WTC11 (cell line): ENCODE measurements at regions not wholly inside any gene's neighbourhood (a gene's known extent, or its start where the extent isn't known, plus 50 kb on each side); places are given as distances from the start of the nearest gene placed in this dataset.

ENCODE experiments used
- ATAC-seq: fragments of 200-7000 bp; cut with Tn5 transposase; 2 replicates; pipeline ENCODE4 v1.10.0; 2021; ENCODE audit warnings: mild to moderate bottlenecking, moderate library complexity
- CTCF ChIA-PET: fragments of 300-600 bp; sonication (Branson Sonifier 250); formaldehyde crosslinking; loops from one replicate; lab custom pipeline; 2021; ENCODE audit warnings: antibody characterized with exemption; lab: Charles Lee
- POLR2A ChIA-PET: fragments of 350-600 bp; sonication (Branson Sonifier 250); formaldehyde crosslinking; loops from one replicate; lab custom pipeline; 2021; ENCODE audit warnings: antibody characterized with exemption; lab: Charles Lee
- DNase-seq: peaks from one replicate; pipeline ENCODE4 v3.0.0; 2021; ENCODE audit warnings: low spot score
- H3K27ac Mint-ChIP-seq: 2 replicates; pipeline ENCODE4 v1.8.0; 2021; ENCODE audit warnings: mixed read lengths
- H3K27me3 Mint-ChIP-seq: 2 replicates; pipeline ENCODE4 v1.8.0; 2021; ENCODE audit warnings: low read depth, mild to moderate bottlenecking, moderate library complexity, mixed read lengths
- H3K36me3 Mint-ChIP-seq: 2 replicates; pipeline ENCODE4 v1.8.0; 2021; ENCODE audit warnings: mixed read lengths
- H3K4me1 Mint-ChIP-seq: 2 replicates; pipeline ENCODE4 v1.8.0; 2022; ENCODE audit warnings: mixed read lengths
- H3K4me3 Mint-ChIP-seq: 2 replicates; pipeline ENCODE4 v1.8.0; 2021; ENCODE audit warnings: mild to moderate bottlenecking, moderate library complexity, mixed read lengths
- H3K9me3 Mint-ChIP-seq: 2 replicates; pipeline ENCODE4 v1.8.0; 2021; ENCODE audit warnings: mixed read lengths
- ARID4B ChIP-seq: sonication (generic); formaldehyde crosslinking; IDR thresholded peaks from 2 replicates; pipeline ENCODE4 v1.8.0; 2023; ENCODE audit warnings: missing genetic modification reagents, mild to moderate bottlenecking, borderline replicate concordance
- ATF3 ChIP-seq: sonication (generic); formaldehyde crosslinking; conservative IDR thresholded peaks from 2 replicates; pipeline ENCODE4 v1.8.1; 2022; ENCODE audit warnings: mild to moderate bottlenecking, missing genetic modification reagents
- E2F1 ChIP-seq: sonication (generic); formaldehyde crosslinking; IDR thresholded peaks from 2 replicates; pipeline ENCODE4 v1.8.0; 2022; ENCODE audit warnings: mild to moderate bottlenecking, missing genetic modification reagents
- ELF4 ChIP-seq: sonication (generic); formaldehyde crosslinking; IDR thresholded peaks from 2 replicates; pipeline ENCODE4 v1.8.1; 2022; ENCODE audit warnings: low read depth, mild to moderate bottlenecking, moderate library complexity, missing genetic modification reagents
- HMGA2 ChIP-seq: fragments of 250-450 bp; sonication (Bioruptor Pico); IDR thresholded peaks from 2 replicates; pipeline ENCODE4 v1.4.0; 2021; ENCODE audit warnings: mild to moderate bottlenecking, moderate library complexity
- HMGXB4 ChIP-seq: sonication (generic); formaldehyde crosslinking; IDR thresholded peaks from 2 replicates; pipeline ENCODE4 v1.8.1; 2023; ENCODE audit warnings: mild to moderate bottlenecking, moderate library complexity, missing genetic modification reagents
- KAT7 ChIP-seq: sonication (generic); formaldehyde crosslinking; IDR thresholded peaks from 2 replicates; pipeline ENCODE4 v1.8.1; 2023; ENCODE audit warnings: missing genetic modification reagents, mild to moderate bottlenecking, borderline replicate concordance
- MYBL2 ChIP-seq: sonication (generic); formaldehyde crosslinking; IDR thresholded peaks from 2 replicates; pipeline ENCODE4 v1.8.1; 2023; ENCODE audit warnings: mild to moderate bottlenecking, moderate library complexity, missing genetic modification reagents
- NFYB ChIP-seq: sonication (generic); formaldehyde crosslinking; conservative IDR thresholded peaks from 2 replicates; pipeline ENCODE4 v1.8.0; 2022; ENCODE audit warnings: low read depth, missing genetic modification reagents
- RELA ChIP-seq: sonication (generic); formaldehyde crosslinking; IDR thresholded peaks from 2 replicates; pipeline ENCODE4 v1.8.1; 2022; ENCODE audit warnings: missing genetic modification reagents, mild to moderate bottlenecking, borderline replicate concordance
- TEAD1 ChIP-seq: sonication (generic); formaldehyde crosslinking; IDR thresholded peaks from 2 replicates; pipeline ENCODE4 v1.8.0; 2022; ENCODE audit warnings: mild to moderate bottlenecking, missing genetic modification reagents
- TP53 ChIP-seq: sonication (generic); formaldehyde crosslinking; IDR thresholded peaks from 2 replicates; pipeline ENCODE4 v1.8.1; 2023; ENCODE audit warnings: mild to moderate bottlenecking, missing genetic modification reagents
- ZBTB21 ChIP-seq: sonication (generic); formaldehyde crosslinking; IDR thresholded peaks from 2 replicates; pipeline ENCODE4 v1.8.1; 2023; ENCODE audit warnings: mild to moderate bottlenecking, missing genetic modification reagents, borderline replicate concordance
- ZNF219 ChIP-seq: sonication (generic); formaldehyde crosslinking; IDR thresholded peaks from 2 replicates; pipeline ENCODE4 v1.8.0; 2023; ENCODE audit warnings: missing genetic modification reagents, mild to moderate bottlenecking, borderline replicate concordance
- ZNF263 ChIP-seq: sonication (generic); formaldehyde crosslinking; IDR thresholded peaks from 2 replicates; pipeline ENCODE4 v1.8.1; 2022; ENCODE audit warnings: low read depth, mild to moderate bottlenecking, moderate library complexity, missing genetic modification reagents
- ZNF281 ChIP-seq: sonication (generic); formaldehyde crosslinking; IDR thresholded peaks from 2 replicates; pipeline ENCODE4 v1.8.0; 2023; ENCODE audit warnings: mild to moderate bottlenecking, missing genetic modification reagents
- ZNF317 ChIP-seq: sonication (generic); formaldehyde crosslinking; IDR thresholded peaks from 2 replicates; pipeline ENCODE4 v1.8.1; 2023; ENCODE audit warnings: low read depth, mild to moderate bottlenecking, moderate library complexity, missing genetic modification reagents, borderline replicate concordance

GRCh38 chr12:130086248-130086647, 76.0 kb upstream of the FZD10 start (continued):
- TF ChIP-seq MYBL2 (CRISPR knock-in tag) (no peak), ELF4 (CRISPR knock-in tag) (no peak), NFYB (CRISPR knock-in tag) (no peak), RELA (CRISPR knock-in tag) (no peak), ARID4B (CRISPR knock-in tag) (no peak), TEAD1 (CRISPR knock-in tag) (no peak), KAT7 (CRISPR knock-in tag) (no peak), E2F1 (CRISPR knock-in tag) (no peak)

GRCh38 chr12:130086797-130087196, 75.5 kb upstream of the FZD10 start:
- peaks cover 17% of the 10 kb centered on the region for H3K4me1 Mint-ChIP-seq
- POLR2A ChIA-PET, result no interaction called here
- H3K36me3 Mint-ChIP-seq, result peaks cover 40% of the 10 kb centered on the region
- H3K27ac Mint-ChIP-seq, result no peak overlapping the region
- no peak overlapping the region for H3K4me3 Mint-ChIP-seq
- TF ChIP-seq ZBTB21 (CRISPR knock-in tag) (no peak), TP53 (no peak), ZNF317 (CRISPR knock-in tag) (no peak), ZNF219 (CRISPR knock-in tag) (no peak), ZNF263 (CRISPR knock-in tag) (no peak), HMGXB4 (CRISPR knock-in tag) (no peak), ZNF281 (CRISPR knock-in tag) (no peak), HMGA2 (CRISPR knock-in tag) (no peak), ATF3 (CRISPR knock-in tag) (no peak)
- DNase-seq (no peak), ATAC-seq (no peak)
- peaks cover 46% of the 10 kb centered on the region for H3K9me3 Mint-ChIP-seq
- peaks cover 12% of the 10 kb centered on the region for H3K27me3 Mint-ChIP-seq
- CTCF ChIA-PET, result interaction anchor here (0.6 to 1.5 kb wide), 5 partner anchors 18 to 194 kb away, joined by 3 to 6 read pairs (median 4); no protein-coding TSS in a partner anchor
